C4-2B (cell line): ENCODE measurements at regions not wholly inside any gene's neighbourhood (a gene's known extent, or its start where the extent isn't known, plus 50 kb on each side); places are given as distances from the start of the nearest gene placed in this dataset.

Experiments
- CTCF ChIP-seq: fragments of 450-650 bp; conservative IDR thresholded peaks from 2 replicates; pipeline ENCODE4 v1.5.1; 2017; ENCODE audit warnings: mild to moderate bottlenecking
- ZFX ChIP-seq: fragments of 450-650 bp; IDR thresholded peaks from 2 replicates; pipeline ENCODE4 v1.6.1; 2017

- TF ChIP-seq CTCF (no peak), ZFX (no peak)
Observed at GRCh38 chr2:7592618-7593140, 675.5 kb downstream of the RNF144A start.
